ENCODE measurements at regions not wholly inside any gene's neighbourhood (a gene's known extent, or its start where the extent isn't known, plus 50 kb on each side); places are given as distances from the start of the nearest gene placed in this dataset.
"Not testable (repeated sequence)": the region's sequence is repeated elsewhere in the genome, so short reads cannot be mapped to it uniquely, and the experiment has no call there.

DNA sequence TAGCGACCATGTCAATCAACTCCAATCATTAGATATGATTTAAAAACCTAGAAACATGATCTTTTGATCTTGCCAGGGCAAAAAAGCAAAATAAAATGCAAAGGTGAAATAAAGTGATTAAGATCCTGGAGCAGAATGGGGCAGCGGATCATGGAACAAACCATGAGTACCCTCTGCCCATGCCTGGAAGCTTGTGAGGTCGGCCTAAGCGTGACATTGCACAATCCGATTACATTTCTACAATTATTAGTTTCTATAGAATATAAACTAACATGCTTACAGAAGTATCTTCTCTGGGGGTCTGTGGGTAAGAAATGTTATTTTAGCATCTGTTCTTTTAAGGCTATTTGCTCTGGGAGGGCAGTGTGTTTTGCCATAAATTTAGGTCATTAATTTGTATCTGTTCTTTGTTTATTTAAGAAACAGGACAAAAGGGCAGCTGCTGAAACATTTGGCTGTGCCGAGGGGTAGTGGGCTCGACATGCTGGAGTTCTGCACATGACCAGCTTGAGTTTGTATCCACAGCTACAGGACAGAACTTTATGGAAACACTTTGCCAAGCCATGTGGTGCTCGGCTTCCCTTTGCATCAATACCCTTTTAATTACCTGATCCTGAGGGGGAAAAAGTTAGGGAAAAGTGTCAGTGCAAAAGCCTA, 55.9 kb downstream of the ZBTB18 start:
- DNase-seq (ENCODE audit: low spot score), result no peak

DNA sequence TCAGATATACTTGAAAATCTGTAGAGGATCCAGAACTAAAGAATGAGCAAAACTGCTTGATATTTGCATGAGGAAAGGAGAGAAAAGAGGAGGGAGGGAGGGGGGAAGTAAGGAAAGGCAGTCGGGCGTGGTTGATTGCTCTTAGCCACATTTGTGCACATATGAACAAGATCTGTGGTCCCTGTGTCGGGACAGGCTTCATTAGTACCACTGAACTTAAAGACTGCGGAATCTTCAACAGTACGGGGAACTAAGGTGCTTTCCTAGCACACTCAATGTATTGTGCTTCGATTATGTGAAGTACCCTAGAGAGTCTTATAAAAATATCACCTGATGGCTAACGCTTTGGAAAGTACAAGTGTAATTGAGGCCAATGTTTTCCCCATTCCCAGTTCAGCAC, 59.9 kb downstream of the ZBTB18 start:
- DNase-seq (ENCODE audit: low spot score), result no peak

- no peak for DNase-seq (ENCODE audit: low spot score)
These were observed 61.0 kb downstream of the ZBTB18 start for GRCh38 chr1:244112041-244112440.

- no peak for DNase-seq (ENCODE audit: low spot score)
These were observed 61.6 kb downstream of the ZBTB18 start for GRCh38 chr1:244112636-244113035.

GRCh38 chr1:244113532-244114320, 62.6 kb downstream of the ZBTB18 start:
- DNase-seq (ENCODE audit: low spot score), result no peak

GRCh38 chr1:244114892-244115291, 63.8 kb downstream of the ZBTB18 start:
- no peak for DNase-seq (ENCODE audit: low spot score)

DNA sequence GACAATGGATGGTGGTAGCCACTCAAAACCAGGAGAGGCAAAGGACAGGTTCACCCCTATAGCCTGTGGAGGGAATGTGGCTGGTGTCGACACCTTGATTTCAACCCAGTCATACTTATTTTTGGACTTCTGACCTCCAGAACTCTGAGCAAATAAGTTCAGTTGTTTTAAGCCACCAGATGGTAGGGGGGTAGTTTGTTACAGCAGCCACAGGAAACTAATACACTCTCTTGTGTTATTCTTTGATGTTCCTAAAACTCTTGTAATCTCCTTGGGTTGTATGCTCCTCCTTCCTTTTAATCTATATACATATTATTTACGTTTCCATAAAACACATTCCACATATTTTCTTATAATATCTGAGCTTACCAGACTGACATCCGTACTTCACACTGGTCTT, 65.9 kb downstream of the ZBTB18 start:
- DNase-seq (ENCODE audit: low spot score), result no peak

GRCh38 chr1:244118109-244118761, 67.2 kb downstream of the ZBTB18 start:
- DNase-seq (ENCODE audit: low spot score), result no peak

DNA sequence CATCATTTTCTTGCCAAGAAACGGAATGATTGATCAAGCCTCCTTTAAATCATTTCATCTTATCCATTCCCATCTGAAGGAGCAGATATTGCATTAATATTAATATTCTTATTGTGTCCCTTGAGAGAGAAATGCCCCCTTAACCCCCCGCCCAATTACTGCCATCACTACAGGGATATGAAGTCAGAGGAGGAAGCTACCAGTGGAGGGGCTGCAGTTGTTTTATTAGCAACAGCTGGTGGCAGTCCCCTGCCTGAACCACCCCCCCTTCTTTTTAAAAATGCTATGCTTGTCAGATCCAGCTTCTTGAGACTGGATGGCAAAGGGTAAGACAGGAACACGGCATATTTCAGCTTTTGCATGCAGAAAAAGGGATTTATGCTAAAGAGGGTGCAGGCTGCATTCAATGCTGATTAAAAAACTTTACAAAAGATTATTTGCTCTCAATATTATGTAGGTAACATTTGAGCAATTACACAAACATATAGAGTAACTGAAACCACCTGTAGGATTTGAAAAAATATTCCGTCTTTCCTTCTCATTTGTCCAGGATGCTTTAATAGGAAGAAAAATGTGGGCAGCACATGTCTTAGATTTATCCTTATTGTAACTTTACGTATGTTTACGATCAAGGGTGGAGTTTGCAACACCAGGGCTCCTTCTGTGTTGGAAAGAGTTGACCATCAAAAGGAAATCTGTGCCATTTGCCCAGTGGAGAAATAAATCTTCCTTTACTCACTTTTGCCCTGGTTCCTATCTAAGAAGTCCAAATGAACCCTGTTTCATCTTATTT, 77.7 kb downstream of the ZBTB18 start:
- DNase-seq (ENCODE audit: low spot score), result no peak

- DNase-seq (ENCODE audit: low spot score), result no peak
These were observed 86.2 kb downstream of the ZBTB18 start for GRCh38 chr1:244137276-244137675.

- DNase-seq (ENCODE audit: low spot score), result no peak
These were observed 86.6 kb downstream of the ZBTB18 start for GRCh38 chr1:244137725-244138124.

DNA sequence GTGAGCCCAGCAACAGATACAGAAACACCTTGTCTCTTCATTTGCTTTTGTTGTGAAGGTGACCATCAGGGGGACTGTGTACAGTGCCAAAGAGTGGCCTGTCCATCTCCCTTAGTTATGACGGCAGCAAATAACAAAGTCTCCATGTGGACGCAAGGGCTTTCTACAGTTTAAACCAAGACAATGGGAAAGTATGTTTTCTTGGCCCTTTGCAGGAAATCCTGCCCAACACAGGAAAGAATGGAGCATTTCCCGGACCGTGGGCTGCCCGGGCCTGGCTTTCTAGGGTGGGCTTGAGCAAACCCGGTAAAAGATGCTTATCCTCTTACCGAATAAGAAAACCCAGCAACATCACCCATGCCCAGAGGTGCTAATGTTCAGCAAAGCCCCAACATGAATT, 87.3 kb downstream of the ZBTB18 start:
- DNase-seq (ENCODE audit: low spot score), result no peak

DNA sequence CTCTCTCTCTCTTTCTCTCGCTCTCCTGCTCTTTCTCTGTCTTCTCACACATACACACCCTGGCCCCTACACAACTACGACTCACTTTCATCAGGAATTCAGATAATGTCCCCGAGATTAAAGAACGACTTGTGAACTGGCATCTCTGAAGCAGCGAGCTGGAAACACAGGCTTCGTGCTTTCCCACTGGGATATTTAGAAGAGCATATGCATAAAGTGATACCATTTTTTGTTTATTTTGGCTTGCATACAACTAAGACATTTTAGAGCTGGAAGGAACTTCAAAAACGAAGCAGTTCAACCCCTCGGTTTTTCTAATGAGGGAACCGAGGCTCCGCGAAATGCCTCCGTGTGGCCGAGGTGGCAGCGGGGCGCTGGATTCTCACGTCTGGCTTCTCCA, 88.6 kb downstream of the ZBTB18 start:
- no peak for DNase-seq (ENCODE audit: low spot score)

DNA sequence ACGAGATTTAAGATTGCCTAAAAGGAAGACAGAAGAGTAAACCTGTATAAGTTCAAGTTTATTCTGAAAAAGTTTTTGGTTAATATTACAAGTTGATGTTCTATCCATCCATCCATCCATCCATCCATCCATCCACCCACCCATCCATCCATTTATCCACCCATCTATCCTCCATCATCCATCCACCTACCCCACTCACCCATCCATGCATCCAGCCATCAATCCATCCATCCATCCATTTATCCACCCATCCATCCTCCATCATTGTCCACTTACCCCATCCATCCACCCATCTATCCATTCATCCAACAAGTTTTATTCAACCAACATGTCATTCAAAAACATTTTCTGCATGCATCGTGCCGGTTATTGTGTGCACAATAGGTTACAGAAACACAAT, 89.3 kb downstream of the ZBTB18 start:
- DNase-seq (ENCODE audit: low spot score), result no peak

DNA sequence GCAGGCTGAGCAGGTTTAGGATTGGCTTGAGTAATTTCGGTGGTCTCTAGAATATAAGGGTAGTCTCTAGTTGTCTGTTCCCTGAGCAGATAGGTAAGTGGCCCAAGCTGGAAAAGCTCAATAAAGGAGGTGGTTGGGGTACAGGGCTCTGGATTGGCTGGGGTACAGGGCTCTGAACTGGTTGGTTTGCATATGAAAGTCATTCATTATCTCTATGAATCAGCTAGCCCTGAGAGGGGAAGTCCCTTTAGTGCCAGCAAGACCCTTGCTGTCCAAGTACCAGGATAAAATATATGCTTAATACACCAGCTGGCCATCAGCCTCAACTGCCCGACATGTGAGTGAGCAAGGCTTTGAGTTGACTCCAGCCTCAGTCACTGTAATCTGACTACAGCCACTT, 93.0 kb downstream of the ZBTB18 start:
- DNase-seq (ENCODE audit: low spot score), result no peak

DNA sequence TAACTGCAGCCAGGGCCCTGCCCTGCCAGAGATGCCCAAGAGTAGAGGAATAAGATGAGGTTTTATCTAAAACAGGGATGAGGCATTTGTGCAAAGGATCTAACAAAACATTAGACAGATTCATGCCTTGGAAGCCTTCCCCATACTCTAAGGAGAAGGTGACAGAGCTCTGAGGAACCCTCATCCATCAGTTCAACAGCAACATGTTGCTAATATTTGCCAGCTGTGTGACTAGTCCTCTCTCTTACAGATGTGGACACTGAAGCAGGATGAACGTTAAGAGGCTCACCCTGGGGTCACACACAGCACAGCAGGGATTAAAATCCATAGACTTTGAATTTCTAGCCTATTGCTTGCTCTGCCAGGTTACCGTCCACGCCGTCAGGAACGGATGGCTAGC, 99.0 kb downstream of the ZBTB18 start:
- no peak for DNase-seq (ENCODE audit: low spot score)

DNA sequence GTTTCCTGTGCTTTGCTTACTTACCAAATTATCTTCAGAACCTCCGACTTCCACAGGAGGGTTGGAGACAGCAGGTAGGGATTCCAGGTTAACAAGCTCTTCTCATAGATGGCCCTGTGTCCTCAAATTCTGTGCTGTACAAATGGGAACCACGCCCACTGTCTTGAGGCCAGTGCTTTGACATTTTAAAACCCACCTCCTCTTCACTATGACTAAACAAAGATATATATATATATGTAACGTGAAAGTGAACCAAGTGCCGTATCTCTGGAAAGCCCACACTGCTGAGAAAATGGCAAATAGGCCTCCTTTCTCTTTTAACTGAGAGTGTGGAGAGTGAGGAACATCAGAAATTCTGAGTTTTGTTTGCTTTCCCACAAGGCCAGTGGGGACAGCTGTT, 99.6 kb downstream of the ZBTB18 start:
- DNase-seq (ENCODE audit: low spot score), result no peak

GRCh38 chr1:244151537-244151936, 100.5 kb downstream of the ZBTB18 start:
- no peak for DNase-seq (ENCODE audit: low spot score)

DNA sequence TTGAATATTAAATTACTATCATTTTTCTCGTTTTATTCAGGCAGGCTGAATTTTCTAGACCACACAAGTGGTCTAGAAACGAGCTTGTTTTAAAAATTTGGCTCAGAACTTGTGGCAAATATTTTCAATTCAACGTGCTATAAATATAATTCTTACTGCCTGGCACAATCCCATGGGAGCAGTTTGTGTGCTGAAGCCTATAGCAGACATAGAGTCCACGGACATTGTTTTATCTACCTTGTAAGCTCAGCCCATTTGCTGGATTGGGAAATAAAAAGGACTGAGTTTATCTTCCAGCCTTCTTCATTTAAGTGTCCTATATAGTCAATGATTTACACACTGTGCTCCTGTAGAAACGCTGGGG, 103.4 kb downstream of the ZBTB18 start:
- no peak for DNase-seq (ENCODE audit: low spot score)

GRCh38 chr1:244154872-244155531, 103.9 kb downstream of the ZBTB18 start:
- no peak for DNase-seq (ENCODE audit: low spot score)

DNA sequence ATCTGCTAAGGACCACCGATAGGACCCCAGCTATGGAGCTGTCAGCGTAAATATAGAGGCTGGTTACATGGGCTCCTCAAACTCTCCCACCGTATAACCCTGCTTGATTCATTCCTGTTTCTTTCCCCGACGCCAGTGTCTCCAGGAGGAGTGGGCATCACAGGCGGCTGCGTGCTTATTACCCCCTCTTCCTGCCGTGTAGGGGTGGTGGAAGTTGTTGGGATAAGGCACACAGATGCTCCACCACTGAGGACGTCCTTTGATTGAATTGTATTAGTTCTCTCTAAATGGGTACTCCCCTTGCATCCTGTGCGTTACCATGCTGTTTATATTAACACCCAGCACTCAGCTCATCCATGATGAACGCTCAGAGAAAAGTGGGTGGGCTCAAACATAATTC, 104.6 kb downstream of the ZBTB18 start:
- no peak for DNase-seq (ENCODE audit: low spot score)

GRCh38 chr1:244156617-244157016, 105.5 kb downstream of the ZBTB18 start:
- DNase-seq (ENCODE audit: low spot score), result not testable (repeated sequence)
